Glutamatergic neuron (in vitro differentiated cells): ENCODE measurements at regions not wholly inside any gene's neighbourhood (a gene's known extent, or its start where the extent isn't known, plus 50 kb on each side); places are given as distances from the start of the nearest gene placed in this dataset.
"Not testable (repeated sequence)": the region's sequence is repeated elsewhere in the genome, so short reads cannot be mapped to it uniquely, and the experiment has no call there.

Source experiments
- DNase-seq: peaks from one replicate; pipeline ENCODE4 v3.0.0; 2022
- H3K27ac Mint-ChIP-seq: one replicate; pipeline ENCODE4 v1.8.0; 2020; ENCODE audit warnings: mild to moderate bottlenecking, mixed read lengths, inconsistent platforms; ENCODE audit not compliant: unreplicated experiment
- H3K27me3 Mint-ChIP-seq: one replicate; pipeline ENCODE4 v1.8.0; 2020; ENCODE audit warnings: mild to moderate bottlenecking, moderate library complexity, mixed read lengths, inconsistent platforms; ENCODE audit not compliant: unreplicated experiment
- H3K36me3 Mint-ChIP-seq: one replicate; pipeline ENCODE4 v1.8.0; 2020; ENCODE audit warnings: mild to moderate bottlenecking, mixed read lengths, inconsistent platforms; ENCODE audit not compliant: unreplicated experiment
- H3K4me1 Mint-ChIP-seq: one replicate; pipeline ENCODE4 v1.8.0; 2020; ENCODE audit warnings: mild to moderate bottlenecking, low read depth, mixed read lengths, inconsistent platforms; ENCODE audit not compliant: unreplicated experiment
- H3K4me3 Mint-ChIP-seq: one replicate; pipeline ENCODE4 v1.8.0; 2020; ENCODE audit warnings: mild to moderate bottlenecking, mixed read lengths, inconsistent platforms; ENCODE audit not compliant: unreplicated experiment
- H3K9me3 Mint-ChIP-seq: one replicate; pipeline ENCODE4 v1.8.0; 2020; ENCODE audit warnings: mild to moderate bottlenecking, moderate library complexity, mixed read lengths, inconsistent platforms; ENCODE audit not compliant: unreplicated experiment
- CTCF ChIP-seq: fragments of 200-600 bp; sonication (generic); IDR thresholded peaks from one replicate; pipeline ENCODE4 v1.5.0; 2021; ENCODE audit not compliant: partially characterized antibody, unreplicated experiment

- no peak for DNase-seq
- Mint-ChIP-seq H3K36me3 (no peaks in the 10 kb centered on the region), H3K4me3 (no peak overlapping the region), H3K27me3 (peaks cover 4% of the 10 kb centered on the region), H3K9me3 (peaks cover 1% of the 10 kb centered on the region), H3K4me1 (peaks cover 23% of the 10 kb centered on the region), H3K27ac (no peak overlapping the region)
- TF ChIP-seq CTCF, result no peak
Measured at GRCh38 chr1:166304131-166304530, 137.3 kb upstream of the FAM78B start.

GRCh38 chr1:166305371-166305770, 138.6 kb upstream of the FAM78B start:
- Mint-ChIP-seq H3K9me3 (peaks cover 1% of the 10 kb centered on the region), H3K36me3 (no peaks in the 10 kb centered on the region), H3K27ac (no peak overlapping the region), H3K4me3 (no peak overlapping the region), H3K27me3 (peaks cover 4% of the 10 kb centered on the region), H3K4me1 (peaks cover 23% of the 10 kb centered on the region)
- TF ChIP-seq CTCF, result no peak
- DNase-seq, result no peak

GRCh38 chr1:166307261-166308188, 140.7 kb upstream of the FAM78B start:
- peaks cover 23% of the 10 kb centered on the region for H3K4me1 Mint-ChIP-seq
- no peak for DNase-seq
- H3K36me3 Mint-ChIP-seq, result no peaks in the 10 kb centered on the region
- H3K4me3 Mint-ChIP-seq, result peak overlapping the region; percentile 36
- H3K9me3 Mint-ChIP-seq, result peaks cover 1% of the 10 kb centered on the region
- peaks cover 4% of the 10 kb centered on the region for H3K27me3 Mint-ChIP-seq
- TF ChIP-seq CTCF, result no peak
- no peak overlapping the region for H3K27ac Mint-ChIP-seq

GRCh38 chr1:166316306-166316705, 149.5 kb upstream of the FAM78B start:
- not testable (repeated sequence) for DNase-seq, H3K4me1 Mint-ChIP-seq, H3K27me3 Mint-ChIP-seq, H3K9me3 Mint-ChIP-seq, H3K4me3 Mint-ChIP-seq, H3K27ac Mint-ChIP-seq
- peaks cover 15% of the 10 kb centered on the region for H3K36me3 Mint-ChIP-seq

- Mint-ChIP-seq H3K4me3 (no peak overlapping the region), H3K36me3 (peaks cover 1% of the 10 kb centered on the region), H3K9me3 (peaks cover 2% of the 10 kb centered on the region), H3K4me1 (peaks cover 27% of the 10 kb centered on the region), H3K27ac (no peak overlapping the region), H3K27me3 (no peaks in the 10 kb centered on the region)
- no peak for TF ChIP-seq CTCF
- no peak for DNase-seq
Measured at GRCh38 chr1:166322470-166322869, 155.7 kb upstream of the FAM78B start.
